Chondrocyte (in vitro differentiated cells): ENCODE measurements at regions not wholly inside any gene's neighbourhood (a gene's known extent, or its start where the extent isn't known, plus 50 kb on each side); places are given as distances from the start of the nearest gene placed in this dataset.

Source experiments
- DNase-seq: peaks from one replicate; pipeline ENCODE4 v3.0.0; 2021; ENCODE audit warnings: mixed read lengths, low spot score
- H3K27ac Mint-ChIP-seq: one replicate; pipeline ENCODE4 v1.8.0; 2021; ENCODE audit warnings: mild to moderate bottlenecking, moderate library complexity, mixed read lengths; ENCODE audit not compliant: unreplicated experiment
- H3K27me3 Mint-ChIP-seq: 2 replicates; pipeline ENCODE4 v1.8.0; 2021; ENCODE audit warnings: low read depth, mixed read lengths
- H3K36me3 Mint-ChIP-seq: 2 replicates; pipeline ENCODE4 v1.8.0; 2021; ENCODE audit warnings: low read depth, mixed read lengths
- H3K4me1 Mint-ChIP-seq: 2 replicates; pipeline ENCODE4 v1.8.0; 2021; ENCODE audit warnings: low read depth, mild to moderate bottlenecking, mixed read lengths
- H3K4me3 Mint-ChIP-seq: one replicate; pipeline ENCODE4 v1.8.0; 2021; ENCODE audit warnings: mild to moderate bottlenecking, moderate library complexity, mixed read lengths; ENCODE audit not compliant: unreplicated experiment
- H3K9me3 Mint-ChIP-seq: 2 replicates; pipeline ENCODE4 v1.8.0; 2021; ENCODE audit warnings: low read depth, mixed read lengths
- TF ChIP-seq, protein P1 (sequence below): fragments of 200-600 bp; sonication (generic); IDR thresholded peaks from 2 replicates; pipeline ENCODE4 v1.5.0; 2021; ENCODE audit warnings: antibody characterized with exemption, mild to moderate bottlenecking, moderate library complexity

DNA sequence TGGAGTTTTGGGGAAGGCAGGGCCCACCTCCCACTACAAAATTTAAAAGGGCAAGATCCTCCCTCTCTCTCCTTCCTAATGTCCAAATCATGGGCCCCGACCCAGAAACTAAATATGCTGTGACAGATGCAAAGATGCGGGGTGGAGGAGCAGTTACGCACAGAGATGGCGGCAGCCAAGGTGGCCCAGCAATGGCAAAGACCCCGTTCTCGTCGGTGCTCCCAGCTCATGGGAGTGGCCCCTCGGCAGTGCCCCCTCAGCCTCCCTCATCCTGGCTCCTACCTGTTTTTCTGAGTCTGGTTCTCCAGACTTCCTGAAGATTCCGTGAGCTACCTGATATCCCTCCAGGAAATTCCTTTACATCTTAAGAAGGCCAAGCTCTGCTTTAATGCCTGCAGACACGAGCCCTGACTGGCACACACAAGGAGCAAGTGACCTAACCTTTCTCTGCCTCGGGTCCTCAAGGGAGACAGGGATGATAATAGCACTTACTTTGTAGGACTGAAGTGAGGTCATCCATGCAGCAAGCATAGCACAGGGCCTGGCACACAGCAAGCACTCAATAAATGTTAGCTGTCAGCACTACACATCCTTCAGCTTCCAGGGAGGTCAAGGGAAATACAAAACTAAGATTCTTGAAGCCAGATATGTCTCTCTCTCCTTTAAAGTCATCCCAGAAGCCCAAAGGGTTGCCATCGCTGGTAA, 103.5 kb downstream of the LSM3 start:
- Mint-ChIP-seq H3K27me3 (peaks cover 6% of the 10 kb centered on the region), H3K36me3 (peaks cover 1% of the 10 kb centered on the region), H3K4me1 (peaks cover 4% of the 10 kb centered on the region), H3K4me3 (no peak overlapping the region), H3K9me3 (no peaks in the 10 kb centered on the region), H3K27ac (no peak overlapping the region)
- no peak for DNase-seq
- TF ChIP-seq, protein P1, sequence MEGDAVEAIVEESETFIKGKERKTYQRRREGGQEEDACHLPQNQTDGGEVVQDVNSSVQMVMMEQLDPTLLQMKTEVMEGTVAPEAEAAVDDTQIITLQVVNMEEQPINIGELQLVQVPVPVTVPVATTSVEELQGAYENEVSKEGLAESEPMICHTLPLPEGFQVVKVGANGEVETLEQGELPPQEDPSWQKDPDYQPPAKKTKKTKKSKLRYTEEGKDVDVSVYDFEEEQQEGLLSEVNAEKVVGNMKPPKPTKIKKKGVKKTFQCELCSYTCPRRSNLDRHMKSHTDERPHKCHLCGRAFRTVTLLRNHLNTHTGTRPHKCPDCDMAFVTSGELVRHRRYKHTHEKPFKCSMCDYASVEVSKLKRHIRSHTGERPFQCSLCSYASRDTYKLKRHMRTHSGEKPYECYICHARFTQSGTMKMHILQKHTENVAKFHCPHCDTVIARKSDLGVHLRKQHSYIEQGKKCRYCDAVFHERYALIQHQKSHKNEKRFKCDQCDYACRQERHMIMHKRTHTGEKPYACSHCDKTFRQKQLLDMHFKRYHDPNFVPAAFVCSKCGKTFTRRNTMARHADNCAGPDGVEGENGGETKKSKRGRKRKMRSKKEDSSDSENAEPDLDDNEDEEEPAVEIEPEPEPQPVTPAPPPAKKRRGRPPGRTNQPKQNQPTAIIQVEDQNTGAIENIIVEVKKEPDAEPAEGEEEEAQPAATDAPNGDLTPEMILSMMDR: no peak

DNA sequence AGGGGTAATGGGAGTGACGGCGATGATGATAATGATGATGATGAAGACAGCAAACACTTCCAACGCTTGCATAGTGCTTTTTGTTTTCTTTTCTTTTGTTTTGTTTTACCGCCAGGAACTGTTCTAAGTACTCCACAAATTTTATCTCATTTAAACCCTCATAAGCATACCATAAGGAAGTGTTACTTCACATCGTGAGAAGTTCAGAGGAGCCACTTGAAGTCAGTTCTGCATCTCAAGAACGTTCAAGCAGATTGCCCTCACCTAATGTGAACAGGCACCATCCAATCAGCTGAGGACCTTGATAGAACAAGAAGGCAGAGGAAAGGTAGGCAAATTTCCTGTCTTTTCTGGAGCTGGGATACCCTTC, 104.1 kb downstream of the LSM3 start:
- Mint-ChIP-seq H3K4me3 (no peak overlapping the region), H3K4me1 (peaks cover 4% of the 10 kb centered on the region), H3K36me3 (peaks cover 1% of the 10 kb centered on the region), H3K9me3 (no peaks in the 10 kb centered on the region), H3K27me3 (peaks cover 6% of the 10 kb centered on the region), H3K27ac (no peak overlapping the region)
- no peak for DNase-seq
- TF ChIP-seq, protein P1: no peak

DNA sequence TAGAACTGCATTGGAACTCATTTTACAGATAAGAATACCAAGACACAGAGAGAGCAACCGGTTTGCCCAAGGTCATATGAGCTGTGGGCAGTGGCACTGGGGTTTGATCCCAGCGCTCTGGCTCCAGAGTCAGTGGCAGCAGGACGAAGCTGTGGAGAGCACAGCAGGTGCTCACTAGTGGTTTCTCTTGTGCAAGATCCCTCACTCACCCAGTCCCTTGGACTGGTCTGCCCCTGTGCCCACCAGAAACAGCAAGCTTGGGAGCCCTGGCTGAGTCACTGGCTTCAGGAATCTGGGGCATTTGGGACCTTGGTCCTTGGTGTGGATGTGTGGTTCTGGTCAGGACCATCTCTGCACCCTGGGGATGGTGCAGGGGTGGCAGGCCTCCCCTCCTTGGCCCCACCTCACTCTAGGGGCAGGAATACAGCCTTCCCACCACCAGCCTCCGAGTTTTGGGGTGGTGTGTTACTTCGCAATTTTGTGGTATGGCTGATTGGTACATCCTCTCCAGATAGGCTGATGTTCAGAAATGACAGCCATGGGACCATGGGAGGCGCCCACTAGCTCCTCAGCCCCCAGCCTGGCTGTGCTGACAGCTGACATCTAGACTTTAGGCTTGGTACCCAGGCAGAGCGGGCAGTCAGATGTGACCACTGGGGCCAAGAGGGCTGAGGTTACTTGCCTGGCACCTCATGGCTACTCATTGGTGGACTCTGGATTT, 104.6 kb downstream of the LSM3 start:
- Mint-ChIP-seq H3K27ac (no peak overlapping the region), H3K4me1 (peaks cover 4% of the 10 kb centered on the region), H3K36me3 (peaks cover 1% of the 10 kb centered on the region), H3K9me3 (no peaks in the 10 kb centered on the region), H3K4me3 (no peak overlapping the region), H3K27me3 (peaks cover 6% of the 10 kb centered on the region)
- no peak for DNase-seq
- TF ChIP-seq, protein P1: no peak

DNA sequence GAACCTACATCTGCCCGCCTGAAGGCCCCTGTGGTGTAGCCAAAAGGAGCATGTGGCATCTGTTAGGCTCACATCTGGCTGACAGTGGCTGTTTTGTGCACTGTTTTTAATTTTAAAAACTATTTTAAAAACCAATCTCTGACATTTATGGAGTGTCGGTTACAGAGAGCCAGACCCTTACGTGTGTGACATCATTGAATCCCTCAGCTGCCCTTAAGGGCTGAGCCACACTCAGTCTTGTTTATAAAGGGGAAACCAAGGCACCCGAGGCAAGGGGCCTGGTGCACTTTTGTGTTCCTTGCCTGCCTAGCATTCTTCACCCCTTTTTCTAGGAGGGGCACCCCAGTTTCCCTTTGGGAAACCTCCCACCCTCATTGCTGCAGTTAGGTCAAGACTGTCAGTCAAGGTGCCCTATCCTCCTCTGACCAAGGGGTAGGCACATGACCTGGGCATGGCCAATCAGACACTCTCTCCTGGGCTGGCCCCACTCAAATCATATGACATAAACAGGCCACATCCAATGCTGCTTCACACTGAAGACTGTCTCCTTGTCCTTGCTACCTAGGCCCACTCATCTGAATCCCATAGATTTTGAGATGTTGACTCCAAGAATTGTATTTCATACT, 105.3 kb downstream of the LSM3 start:
- DNase-seq: no peak
- Mint-ChIP-seq H3K27me3 (peaks cover 6% of the 10 kb centered on the region), H3K27ac (no peak overlapping the region), H3K4me1 (peaks cover 11% of the 10 kb centered on the region), H3K4me3 (no peak overlapping the region), H3K9me3 (no peaks in the 10 kb centered on the region), H3K36me3 (peaks cover 1% of the 10 kb centered on the region)
- TF ChIP-seq, protein P1: no peak

DNA sequence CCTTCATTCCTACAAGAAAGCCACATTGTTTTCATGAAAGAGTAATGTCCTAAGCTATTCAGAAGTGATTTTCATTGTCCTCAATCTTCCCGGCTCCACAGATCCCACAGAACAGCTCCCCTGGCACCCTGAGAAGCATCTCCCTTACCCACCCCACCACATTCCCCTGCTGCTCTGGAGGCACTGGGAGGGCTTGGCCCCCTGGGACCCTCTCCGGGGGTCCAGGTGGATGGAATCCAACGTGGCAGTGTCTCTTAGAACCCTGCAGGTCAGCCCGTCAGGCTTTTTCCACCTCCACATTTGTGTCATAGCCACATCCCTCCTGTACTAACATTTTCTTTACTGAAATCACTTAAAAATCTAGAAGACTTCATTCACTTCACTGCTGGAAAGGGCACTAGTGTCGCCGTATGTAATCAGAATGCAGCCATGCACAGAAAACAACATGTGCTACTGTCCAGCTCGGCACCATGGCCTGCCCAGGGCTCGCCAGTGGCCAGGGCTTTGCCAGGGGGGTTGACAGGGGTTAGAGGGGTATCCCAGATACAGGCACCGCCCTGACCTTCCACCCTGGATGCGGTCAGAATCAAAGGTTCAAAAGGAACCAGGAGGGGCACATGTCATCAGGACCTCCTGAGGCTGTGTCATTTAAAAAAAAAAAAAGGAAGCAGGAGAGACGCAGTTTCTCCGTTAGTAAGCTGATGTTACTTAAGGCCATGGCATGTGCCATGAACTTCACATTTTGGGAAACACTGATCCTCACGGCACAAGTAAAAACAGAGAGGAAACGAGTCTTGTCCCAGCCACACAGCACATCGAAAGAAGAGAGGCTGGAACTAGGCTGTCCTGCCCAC, 106.3 kb downstream of the LSM3 start:
- peaks cover 21% of the 10 kb centered on the region for H3K4me1 Mint-ChIP-seq
- DNase-seq: no peak
- no peak overlapping the region for H3K4me3 Mint-ChIP-seq
- peaks cover 4% of the 10 kb centered on the region for H3K27me3 Mint-ChIP-seq
- no peaks in the 10 kb centered on the region for H3K9me3 Mint-ChIP-seq
- H3K27ac Mint-ChIP-seq: no peak overlapping the region
- peaks cover 1% of the 10 kb centered on the region for H3K36me3 Mint-ChIP-seq
- TF ChIP-seq, protein P1: no peak
